ENCODE measurements at regions not wholly inside any gene's neighbourhood (a gene's known extent, or its start where the extent isn't known, plus 50 kb on each side); places are given as distances from the start of the nearest gene placed in this dataset.

GRCh38 chr2:226048611-226049010 is 649.1 kb downstream of the NYAP2 start:
- Histone ChIP-seq H3K27me3 (ENCODE audit: insufficient read depth, poor library complexity, severe bottlenecking) (no peaks in the 10 kb centered on the region), H3K27ac (replicated peaks) (no peak overlapping the region), H3K4me3 (replicated peaks; ENCODE audit: insufficient read depth, low read length) (no peak overlapping the region)
- TF ChIP-seq SPI1 (IDR thresholded peaks at IDR 0.05; ENCODE audit: borderline replicate concordance, low read depth) (no peak), GABPA (IDR thresholded peaks at IDR 0.05; ENCODE audit: low read depth) (no peak), POLR2AphosphoS5 (IDR thresholded peaks at IDR 0.05; ENCODE audit: low read depth) (no peak)
- TF ChIP-seq, protein P1, sequence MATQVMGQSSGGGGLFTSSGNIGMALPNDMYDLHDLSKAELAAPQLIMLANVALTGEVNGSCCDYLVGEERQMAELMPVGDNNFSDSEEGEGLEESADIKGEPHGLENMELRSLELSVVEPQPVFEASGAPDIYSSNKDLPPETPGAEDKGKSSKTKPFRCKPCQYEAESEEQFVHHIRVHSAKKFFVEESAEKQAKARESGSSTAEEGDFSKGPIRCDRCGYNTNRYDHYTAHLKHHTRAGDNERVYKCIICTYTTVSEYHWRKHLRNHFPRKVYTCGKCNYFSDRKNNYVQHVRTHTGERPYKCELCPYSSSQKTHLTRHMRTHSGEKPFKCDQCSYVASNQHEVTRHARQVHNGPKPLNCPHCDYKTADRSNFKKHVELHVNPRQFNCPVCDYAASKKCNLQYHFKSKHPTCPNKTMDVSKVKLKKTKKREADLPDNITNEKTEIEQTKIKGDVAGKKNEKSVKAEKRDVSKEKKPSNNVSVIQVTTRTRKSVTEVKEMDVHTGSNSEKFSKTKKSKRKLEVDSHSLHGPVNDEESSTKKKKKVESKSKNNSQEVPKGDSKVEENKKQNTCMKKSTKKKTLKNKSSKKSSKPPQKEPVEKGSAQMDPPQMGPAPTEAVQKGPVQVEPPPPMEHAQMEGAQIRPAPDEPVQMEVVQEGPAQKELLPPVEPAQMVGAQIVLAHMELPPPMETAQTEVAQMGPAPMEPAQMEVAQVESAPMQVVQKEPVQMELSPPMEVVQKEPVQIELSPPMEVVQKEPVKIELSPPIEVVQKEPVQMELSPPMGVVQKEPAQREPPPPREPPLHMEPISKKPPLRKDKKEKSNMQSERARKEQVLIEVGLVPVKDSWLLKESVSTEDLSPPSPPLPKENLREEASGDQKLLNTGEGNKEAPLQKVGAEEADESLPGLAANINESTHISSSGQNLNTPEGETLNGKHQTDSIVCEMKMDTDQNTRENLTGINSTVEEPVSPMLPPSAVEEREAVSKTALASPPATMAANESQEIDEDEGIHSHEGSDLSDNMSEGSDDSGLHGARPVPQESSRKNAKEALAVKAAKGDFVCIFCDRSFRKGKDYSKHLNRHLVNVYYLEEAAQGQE (IDR thresholded peaks at IDR 0.05; ENCODE audit: insufficient replicate concordance, low read depth): no peak
- TF ChIP-seq, protein P2, sequence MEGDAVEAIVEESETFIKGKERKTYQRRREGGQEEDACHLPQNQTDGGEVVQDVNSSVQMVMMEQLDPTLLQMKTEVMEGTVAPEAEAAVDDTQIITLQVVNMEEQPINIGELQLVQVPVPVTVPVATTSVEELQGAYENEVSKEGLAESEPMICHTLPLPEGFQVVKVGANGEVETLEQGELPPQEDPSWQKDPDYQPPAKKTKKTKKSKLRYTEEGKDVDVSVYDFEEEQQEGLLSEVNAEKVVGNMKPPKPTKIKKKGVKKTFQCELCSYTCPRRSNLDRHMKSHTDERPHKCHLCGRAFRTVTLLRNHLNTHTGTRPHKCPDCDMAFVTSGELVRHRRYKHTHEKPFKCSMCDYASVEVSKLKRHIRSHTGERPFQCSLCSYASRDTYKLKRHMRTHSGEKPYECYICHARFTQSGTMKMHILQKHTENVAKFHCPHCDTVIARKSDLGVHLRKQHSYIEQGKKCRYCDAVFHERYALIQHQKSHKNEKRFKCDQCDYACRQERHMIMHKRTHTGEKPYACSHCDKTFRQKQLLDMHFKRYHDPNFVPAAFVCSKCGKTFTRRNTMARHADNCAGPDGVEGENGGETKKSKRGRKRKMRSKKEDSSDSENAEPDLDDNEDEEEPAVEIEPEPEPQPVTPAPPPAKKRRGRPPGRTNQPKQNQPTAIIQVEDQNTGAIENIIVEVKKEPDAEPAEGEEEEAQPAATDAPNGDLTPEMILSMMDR (IDR thresholded peaks at IDR 0.05; ENCODE audit: insufficient read depth, low read length): no peak
- DNase-seq (ENCODE audit: low read depth in 1 of 2, low spot score in 1 of 2): no peak

DNA sequence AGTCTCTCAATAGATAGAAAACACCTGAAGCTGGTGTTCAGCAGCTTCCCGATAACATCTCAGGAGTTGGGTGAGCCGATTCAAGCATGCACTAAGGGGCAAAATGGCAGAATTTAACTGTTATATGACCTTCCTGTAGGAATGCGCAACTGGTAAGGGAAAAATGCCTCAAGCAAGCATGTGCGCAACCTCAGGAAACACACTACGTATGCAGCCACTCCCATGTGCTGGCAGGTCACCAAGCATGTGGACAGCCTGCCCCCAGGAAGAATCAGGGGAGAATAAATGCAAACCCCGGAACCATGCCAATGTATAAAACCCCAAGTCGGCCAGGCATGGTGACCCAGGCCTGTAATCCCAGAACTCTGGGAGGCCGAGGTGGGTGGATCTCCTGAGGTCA is 645.6 kb downstream of the NYAP2 start:
- TF ChIP-seq GABPA (IDR thresholded peaks at IDR 0.05; ENCODE audit: low read depth) (no peak), SPI1 (IDR thresholded peaks at IDR 0.05; ENCODE audit: borderline replicate concordance, low read depth) (no peak)
- TF ChIP-seq, protein P1 (IDR thresholded peaks at IDR 0.05; ENCODE audit: insufficient replicate concordance, low read depth): no peak
- H3K27ac ChIP-seq (replicated peaks): no peak overlapping the region

DNA sequence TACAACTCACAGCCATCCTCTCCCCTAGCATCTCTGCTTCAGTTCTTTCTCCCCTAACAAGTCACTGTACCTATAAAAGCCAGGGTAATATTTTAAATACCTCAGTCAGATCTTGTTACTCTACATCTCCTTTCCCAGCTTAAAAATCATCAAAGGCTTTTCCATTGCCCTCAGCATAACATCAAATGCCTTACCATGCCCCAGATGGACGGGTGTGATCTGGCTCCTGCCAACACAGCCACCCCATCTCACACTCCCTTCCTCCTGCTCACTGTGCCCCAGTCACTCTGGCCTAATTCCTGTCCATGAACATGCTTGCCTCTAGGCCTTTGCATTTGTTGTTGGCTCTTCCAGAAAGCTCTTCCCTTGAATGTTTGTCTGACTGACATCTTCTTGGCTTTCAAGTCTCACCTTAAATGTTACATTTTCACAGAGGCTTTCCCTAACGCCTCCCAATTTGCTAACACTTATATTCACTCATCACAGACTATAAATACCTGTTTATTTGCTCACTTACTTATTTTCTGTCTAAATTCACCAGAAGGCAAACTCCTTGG is 640.9 kb downstream of the NYAP2 start:
- H3K4me3 ChIP-seq (replicated peaks; ENCODE audit: insufficient read depth, low read length): no peak overlapping the region
- no peak overlapping the region for H3K27ac ChIP-seq (replicated peaks)
- TF ChIP-seq, protein P1 (IDR thresholded peaks at IDR 0.05; ENCODE audit: insufficient replicate concordance, low read depth): no peak
- TF ChIP-seq GABPA (IDR thresholded peaks at IDR 0.05; ENCODE audit: low read depth) (no peak), POLR2AphosphoS5 (IDR thresholded peaks at IDR 0.05; ENCODE audit: low read depth) (no peak), SPI1 (IDR thresholded peaks at IDR 0.05; ENCODE audit: borderline replicate concordance, low read depth) (no peak)
- TF ChIP-seq, protein P2 (IDR thresholded peaks at IDR 0.05; ENCODE audit: insufficient read depth, low read length): no peak
- DNase-seq (ENCODE audit: low read depth in 1 of 2, low spot score in 1 of 2): no peak
- H3K27me3 ChIP-seq (ENCODE audit: insufficient read depth, poor library complexity, severe bottlenecking): no peaks in the 10 kb centered on the region

More for the DNA sequence above, 645.6 kb downstream of the NYAP2 start:
- H3K27me3 ChIP-seq (ENCODE audit: insufficient read depth, poor library complexity, severe bottlenecking): no peaks in the 10 kb centered on the region
- DNase-seq (ENCODE audit: low read depth in 1 of 2, low spot score in 1 of 2): no peak
- no peak overlapping the region for H3K4me3 ChIP-seq (replicated peaks; ENCODE audit: insufficient read depth, low read length)
